Epithelial cell of esophagus (primary cell): ENCODE measurements at regions not wholly inside any gene's neighbourhood (a gene's known extent, or its start where the extent isn't known, plus 50 kb on each side); places are given as distances from the start of the nearest gene placed in this dataset.

Source experiments
- DNase-seq: peaks from one replicate; pipeline ENCODE4 v3.0.0; 2010; ENCODE audit warnings: low read depth
- H3K4me3 ChIP-seq: 2 replicates; pipeline ENCODE4 v1.5.1; 2011; ENCODE audit warnings: mild to moderate bottlenecking, low read length, control low read depth
- TF ChIP-seq, protein P1 (sequence below): IDR thresholded peaks from 2 replicates; pipeline ENCODE4 v1.5.1; 2011; ENCODE audit warnings: low read depth, mild to moderate bottlenecking, low read length, control low read depth, inconsistent platforms; ENCODE audit not compliant: insufficient read depth; ENCODE audit errors: missing control alignments

DNA sequence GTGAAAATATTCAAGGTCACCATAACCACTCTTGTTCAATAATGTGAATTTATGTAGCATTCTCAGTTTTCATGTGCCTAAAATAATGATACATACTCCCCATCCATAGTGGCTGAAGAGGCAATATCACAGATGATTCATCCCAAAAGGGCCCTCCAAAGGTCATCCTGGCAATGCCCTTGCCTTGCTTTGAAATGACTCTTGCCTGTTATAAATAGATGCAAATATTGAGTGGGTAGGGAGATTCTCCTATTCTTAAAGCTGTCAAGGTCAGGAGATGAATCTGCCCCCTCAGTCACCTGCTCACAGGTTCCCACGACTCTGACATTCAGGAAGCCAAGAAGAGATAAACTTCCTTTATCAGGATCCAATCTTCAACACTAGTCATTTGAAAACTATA is 490.5 kb downstream of the TNS1 start:
- DNase-seq: no peak
- no peak overlapping the region for H3K4me3 ChIP-seq
- TF ChIP-seq, protein P1, sequence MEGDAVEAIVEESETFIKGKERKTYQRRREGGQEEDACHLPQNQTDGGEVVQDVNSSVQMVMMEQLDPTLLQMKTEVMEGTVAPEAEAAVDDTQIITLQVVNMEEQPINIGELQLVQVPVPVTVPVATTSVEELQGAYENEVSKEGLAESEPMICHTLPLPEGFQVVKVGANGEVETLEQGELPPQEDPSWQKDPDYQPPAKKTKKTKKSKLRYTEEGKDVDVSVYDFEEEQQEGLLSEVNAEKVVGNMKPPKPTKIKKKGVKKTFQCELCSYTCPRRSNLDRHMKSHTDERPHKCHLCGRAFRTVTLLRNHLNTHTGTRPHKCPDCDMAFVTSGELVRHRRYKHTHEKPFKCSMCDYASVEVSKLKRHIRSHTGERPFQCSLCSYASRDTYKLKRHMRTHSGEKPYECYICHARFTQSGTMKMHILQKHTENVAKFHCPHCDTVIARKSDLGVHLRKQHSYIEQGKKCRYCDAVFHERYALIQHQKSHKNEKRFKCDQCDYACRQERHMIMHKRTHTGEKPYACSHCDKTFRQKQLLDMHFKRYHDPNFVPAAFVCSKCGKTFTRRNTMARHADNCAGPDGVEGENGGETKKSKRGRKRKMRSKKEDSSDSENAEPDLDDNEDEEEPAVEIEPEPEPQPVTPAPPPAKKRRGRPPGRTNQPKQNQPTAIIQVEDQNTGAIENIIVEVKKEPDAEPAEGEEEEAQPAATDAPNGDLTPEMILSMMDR: no peak

DNA sequence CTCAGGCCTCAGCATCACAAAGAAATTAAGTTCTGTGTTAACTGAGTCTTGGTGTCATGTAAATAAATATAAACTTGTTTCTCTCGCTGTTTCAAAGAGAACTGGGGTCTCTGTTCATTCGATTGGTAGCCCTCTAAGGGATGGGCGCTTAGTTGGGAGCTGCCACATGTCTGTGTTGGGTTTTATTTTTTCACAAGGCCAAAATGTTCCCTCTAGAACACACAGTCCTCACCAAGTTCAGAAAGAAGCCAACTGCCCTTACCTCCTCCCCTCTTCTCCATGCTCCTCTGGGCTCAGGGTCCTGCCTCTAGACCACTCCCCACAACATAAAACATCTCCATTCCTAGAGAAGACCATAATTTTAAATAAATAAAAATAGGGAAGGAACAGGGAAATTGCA is 490.9 kb downstream of the TNS1 start:
- no peak for DNase-seq
- no peak overlapping the region for H3K4me3 ChIP-seq
- TF ChIP-seq, protein P1: no peak

DNA sequence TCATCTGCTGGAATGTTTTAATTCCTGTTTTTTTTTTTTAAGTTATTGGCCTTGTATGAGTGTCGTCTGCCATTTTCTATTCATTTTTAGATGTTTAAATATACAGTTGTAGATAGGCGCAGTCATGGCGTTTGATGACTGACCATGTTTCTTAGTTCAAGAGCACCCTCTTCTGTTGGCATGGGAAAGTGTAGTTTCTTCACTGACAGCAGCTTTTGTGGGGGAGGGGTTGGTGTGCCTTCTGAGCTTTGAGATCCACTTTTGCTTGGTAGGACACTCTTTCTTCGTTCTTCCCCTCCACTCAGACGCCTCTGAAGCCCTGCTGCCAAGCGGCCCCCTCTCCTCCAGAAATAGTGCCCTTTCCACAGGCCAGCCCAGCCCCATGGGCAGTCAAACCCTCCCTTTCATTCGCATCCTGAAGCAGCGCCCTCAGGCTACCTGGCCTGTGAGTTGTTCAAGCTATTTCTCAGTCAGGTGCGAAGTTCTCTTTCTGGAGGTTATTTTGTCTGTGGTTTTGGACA is 492.0 kb downstream of the TNS1 start:
- H3K4me3 ChIP-seq: no peak overlapping the region
- DNase-seq: peak; percentile 84
- TF ChIP-seq, protein P1: peak; percentile 84

DNA sequence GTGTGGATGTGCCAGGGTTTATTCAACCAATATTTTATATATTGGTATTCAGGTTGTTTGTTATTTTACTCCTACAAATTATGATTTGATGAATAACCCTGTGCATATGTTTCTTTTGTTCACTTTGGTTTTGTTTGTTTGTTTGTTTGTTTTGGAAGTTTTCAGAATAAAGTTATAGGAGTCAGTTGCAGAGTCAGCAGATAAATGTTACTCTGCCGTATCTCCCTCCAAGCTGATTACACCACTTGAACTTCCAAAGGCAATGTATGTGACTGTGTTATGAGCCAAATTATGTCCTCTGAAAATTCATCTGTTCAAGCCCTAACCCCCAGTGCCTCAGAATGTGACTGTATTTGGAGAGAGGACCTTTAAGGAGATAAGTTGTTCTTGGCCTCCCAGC is 497.5 kb downstream of the TNS1 start:
- H3K4me3 ChIP-seq: no peak overlapping the region
- TF ChIP-seq, protein P1: no peak
- no peak for DNase-seq

DNA sequence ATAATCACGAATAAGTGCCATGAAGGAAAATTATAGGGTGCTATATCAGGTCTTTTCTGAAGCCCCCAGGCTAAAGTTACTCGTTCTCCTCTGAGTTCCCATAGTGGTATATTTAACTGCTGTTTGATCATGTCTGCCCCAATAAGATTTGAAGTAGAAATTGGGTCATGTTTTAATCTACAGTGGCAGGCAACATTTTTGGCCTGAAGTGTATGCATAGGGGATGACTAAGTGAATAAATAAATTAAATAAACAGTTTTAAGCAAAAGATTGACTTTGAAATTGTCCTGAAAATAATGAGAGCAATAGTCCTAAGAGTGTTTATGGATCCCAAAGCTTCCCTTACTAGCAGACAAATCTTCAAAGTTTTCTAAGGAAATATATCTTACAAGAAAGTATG is 500.9 kb downstream of the TNS1 start:
- DNase-seq: no peak
- H3K4me3 ChIP-seq: no peak overlapping the region
- TF ChIP-seq, protein P1: no peak

DNA sequence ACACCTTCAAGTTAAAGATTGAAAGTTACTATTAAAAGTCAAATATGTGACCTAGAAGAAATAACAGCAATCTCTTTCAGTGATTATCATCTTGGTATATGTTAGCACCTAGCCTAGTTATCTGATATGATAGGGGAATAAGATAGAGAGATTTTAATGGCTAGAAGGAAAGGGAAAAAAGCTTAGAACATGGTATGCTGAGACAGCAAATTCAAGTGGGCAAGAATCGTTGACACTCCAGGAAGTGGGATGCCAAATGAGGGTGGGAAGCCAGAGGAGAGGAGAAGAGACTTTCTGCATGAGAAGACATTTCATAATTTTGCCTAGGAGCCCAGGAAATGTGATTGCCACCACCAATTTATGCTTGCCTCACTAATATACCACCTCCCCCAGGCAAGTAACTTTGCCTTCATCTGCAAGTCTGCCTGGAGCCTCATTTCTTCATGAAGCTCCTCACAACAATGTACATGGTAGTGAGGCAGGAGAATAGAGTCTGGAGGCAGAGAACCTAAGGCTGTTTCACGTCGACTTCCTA is 504.9 kb downstream of the TNS1 start:
- TF ChIP-seq, protein P1: no peak
- H3K4me3 ChIP-seq: no peak overlapping the region
- no peak for DNase-seq

DNA sequence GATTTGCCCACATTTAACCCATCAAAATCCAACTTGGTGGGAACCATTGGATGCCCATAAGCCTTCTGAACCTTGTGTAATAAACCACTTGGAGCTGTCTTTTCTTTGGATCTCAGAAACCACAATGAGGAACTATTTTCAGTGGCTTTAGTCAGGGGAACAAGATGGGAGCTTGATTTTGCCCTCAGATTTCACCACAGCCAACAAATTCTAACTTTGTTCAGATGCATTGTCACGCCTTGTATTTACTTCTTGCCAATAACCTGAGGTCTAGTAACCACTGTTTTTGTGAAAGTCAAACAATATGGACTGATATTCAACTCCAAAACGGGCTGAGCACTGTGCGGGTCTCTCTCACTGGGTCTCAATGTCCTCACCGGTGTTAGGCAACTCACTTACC is 508.2 kb downstream of the TNS1 start:
- no peak for DNase-seq

More for the DNA sequence above, 508.2 kb downstream of the TNS1 start:
- TF ChIP-seq, protein P1: no peak
- H3K4me3 ChIP-seq: no peak overlapping the region
